ENCODE measurements at regions not wholly inside any gene's neighbourhood (a gene's known extent, or its start where the extent isn't known, plus 50 kb on each side); places are given as distances from the start of the nearest gene placed in this dataset.

- Histone ChIP-seq H3K4me1 (no peaks in the 10 kb centered on the region), H3K27me3 (no peaks in the 10 kb centered on the region), H3K27ac (no peak overlapping the region), H3K36me3 (no peaks in the 10 kb centered on the region), H3K9me3 (no peaks in the 10 kb centered on the region), H3K4me3 (no peak overlapping the region)
- intact Hi-C loops (cut with DNase I): no loop called here
- TF ChIP-seq CTCF (IDR thresholded peaks at IDR 0.05): no peak
- no peak for DNase-seq (ENCODE audit: low spot score in 2 of 2)
Observed at GRCh38 chr10:93245147-93245546, 171.5 kb downstream of the CYP26A1 start.

- intact Hi-C loops (cut with DNase I): no loop called here
- TF ChIP-seq CTCF (IDR thresholded peaks at IDR 0.05): no peak
- no peaks in the 10 kb centered on the region for H3K36me3 ChIP-seq
- no peaks in the 10 kb centered on the region for H3K9me3 ChIP-seq
- DNase-seq (ENCODE audit: low spot score in 2 of 2): no peak
- no peak overlapping the region for H3K27ac ChIP-seq
- H3K4me3 ChIP-seq: no peak overlapping the region
- H3K4me1 ChIP-seq: no peaks in the 10 kb centered on the region
- no peaks in the 10 kb centered on the region for H3K27me3 ChIP-seq
Observed at GRCh38 chr10:93245779-93246178, 172.1 kb downstream of the CYP26A1 start.

- no peak for TF ChIP-seq CTCF (IDR thresholded peaks at IDR 0.05)
- no peak overlapping the region for H3K4me3 ChIP-seq
- intact Hi-C loops (cut with DNase I): no loop called here
- no peaks in the 10 kb centered on the region for H3K27me3 ChIP-seq
- H3K4me1 ChIP-seq: no peaks in the 10 kb centered on the region
- no peak for DNase-seq (ENCODE audit: low spot score in 2 of 2)
- no peak overlapping the region for H3K27ac ChIP-seq
- H3K36me3 ChIP-seq: no peaks in the 10 kb centered on the region
- no peaks in the 10 kb centered on the region for H3K9me3 ChIP-seq
Observed at GRCh38 chr10:93248583-93249227, 175.0 kb downstream of the CYP26A1 start.

GRCh38 chr10:93250010-93250409 lies 176.3 kb downstream of the CYP26A1 start:
- no peaks in the 10 kb centered on the region for H3K36me3 ChIP-seq
- no peaks in the 10 kb centered on the region for H3K27me3 ChIP-seq
- no peaks in the 10 kb centered on the region for H3K9me3 ChIP-seq
- no peak overlapping the region for H3K4me3 ChIP-seq
- DNase-seq (ENCODE audit: low spot score in 2 of 2): no peak
- intact Hi-C loops (cut with DNase I): no loop called here
- H3K27ac ChIP-seq: no peak overlapping the region
- H3K4me1 ChIP-seq: no peaks in the 10 kb centered on the region
- no peak for TF ChIP-seq CTCF (IDR thresholded peaks at IDR 0.05)

GRCh38 chr10:93254180-93254853 lies 180.6 kb downstream of the CYP26A1 start:
- no peaks in the 10 kb centered on the region for H3K27me3 ChIP-seq
- no peaks in the 10 kb centered on the region for H3K9me3 ChIP-seq
- DNase-seq (ENCODE audit: low spot score in 2 of 2): no peak
- H3K4me3 ChIP-seq: no peak overlapping the region
- H3K27ac ChIP-seq: no peak overlapping the region
- no peaks in the 10 kb centered on the region for H3K4me1 ChIP-seq
- H3K36me3 ChIP-seq: no peaks in the 10 kb centered on the region
- intact Hi-C loops (cut with DNase I): no loop called here
- no peak for TF ChIP-seq CTCF (IDR thresholded peaks at IDR 0.05)

Measured in ascending aorta (tissue), 2 donors.